K562 (cell line): ENCODE measurements at regions not wholly inside any gene's neighbourhood (a gene's known extent, or its start where the extent isn't known, plus 50 kb on each side); places are given as distances from the start of the nearest gene placed in this dataset.
"Not testable (repeated sequence)": the region's sequence is repeated elsewhere in the genome, so short reads cannot be mapped to it uniquely, and the experiment has no call there.

ENCODE experiments used
- ATAC-seq: fragments of 200-7000 bp; cut with Tn5 transposase; 3 replicates; pipeline ENCODE4 v1.9.1; 2020; ENCODE audit warnings: moderate library complexity
- BruUV-seq: library from RNA; stranded (reverse); fragments of 400-500 nt; replicated peaks from 2 replicates; lab custom pipeline; 2021; lab: Mats Ljungman, UMichigan
- CTCF ChIA-PET: fragments of 300-600 bp; formaldehyde crosslinking; extraction: SDS; loops from one replicate; lab custom pipeline; 2021; ENCODE audit warnings: low intra/inter-chr PET ratio; lab: Yijun Ruan, JAX
- POLR2A ChIA-PET: fragments of 300-600, 350-650 bp; sonication (Branson Sonifier 250); formaldehyde crosslinking; extraction: SDS; loops from one replicate; lab custom pipeline; 2021; ENCODE audit warnings: antibody characterized with exemption, inconsistent platforms; lab: Yijun Ruan, JAX
- DNase-seq, 4 experiments: peaks; one replicate each; pipeline versions ENCODE4 v3.0.0 to v3.0.0-alpha.2; 2011 to 2018; ENCODE audit warnings: low spot score in 3 of 4, mixed read lengths in 3 of 4; ENCODE audit errors: extremely low read depth in 1 of 4
- FAIRE-seq: peaks from 2 replicates; lab custom pipeline; 2011; peaks lifted over from hg19 to GRCh38; lab: Jason Lieb, UNC
- H2AFZ ChIP-seq: 2 replicates; pipeline ENCODE4 v1.6.0; 2011; ENCODE audit warnings: low read depth, low read length, control low read depth, inconsistent platforms
- H3K27ac ChIP-seq: fragments of 200-600 bp; 3 replicates; pipeline ENCODE4 v1.8.0; 2011; ENCODE audit warnings: low read depth, mild to moderate bottlenecking, control low read depth, inconsistent platforms, low read length, moderate library complexity, mixed read lengths; ENCODE audit errors: extremely low read depth
- H3K27me3 ChIP-seq, 2 experiments: fragments of 300-600 bp in 1 of 2; 2 replicates in 1 of 2; 3 replicates in 1 of 2; pipeline versions ENCODE4 v1.6.0 to v1.8.0; 2011; ENCODE audit warnings: inconsistent platforms in 2 of 2, low read length in 2 of 2, mild to moderate bottlenecking in 1 of 2, mixed read lengths in 1 of 2, moderate library complexity in 1 of 2; ENCODE audit not compliant: control insufficient read depth in 2 of 2, insufficient read depth in 2 of 2
- H3K36me3 ChIP-seq: fragments of 300-600 bp; 3 replicates; pipeline ENCODE4 v1.8.0; 2011; ENCODE audit warnings: mild to moderate bottlenecking, low read length, inconsistent platforms; ENCODE audit not compliant: control insufficient read depth, insufficient read depth
- H3K4me1 ChIP-seq, 2 experiments: fragments of 200-600 bp in 1 of 2; replicated peaks in 1 of 2; 2 replicates in 1 of 2; 3 replicates in 1 of 2; pipeline versions ENCODE4 v1.5.1 to v1.8.0; 2011; ENCODE audit warnings: inconsistent platforms in 2 of 2, low read length in 2 of 2, mild to moderate bottlenecking in 1 of 2, mixed read lengths in 1 of 2, moderate library complexity in 1 of 2; ENCODE audit not compliant: control insufficient read depth in 2 of 2, insufficient read depth in 2 of 2
- H3K4me2 ChIP-seq: 2 replicates; pipeline ENCODE4 v1.6.1; 2011; ENCODE audit warnings: low read length, control low read depth, inconsistent platforms, mixed read lengths; ENCODE audit not compliant: insufficient read depth
- H3K4me3 ChIP-seq: fragments of 200-600 bp; sonication (generic), shearing (Covaris generic); 2 replicates; pipeline ENCODE4 v1.5.1; 2016; ENCODE audit warnings: control low read depth, inconsistent platforms
- H3K79me2 ChIP-seq: fragments of 200-600 bp; 3 replicates; pipeline ENCODE4 v1.8.0; 2011; ENCODE audit warnings: low read length, inconsistent platforms; ENCODE audit not compliant: control insufficient read depth, insufficient read depth
- H3K9ac ChIP-seq, 2 experiments: 2 replicates each; pipeline versions ENCODE4 v1.6.0 to v1.6.1; 2011; ENCODE audit warnings: low read depth in 2 of 2, low read length in 2 of 2, control low read depth in 1 of 2, inconsistent platforms in 1 of 2, mild to moderate bottlenecking in 1 of 2, mixed read lengths in 1 of 2; ENCODE audit not compliant: insufficient read depth in 1 of 2
- H3K9me1 ChIP-seq: one replicate; pipeline ENCODE4 v1.6.0; 2011; ENCODE audit warnings: inconsistent platforms, mild to moderate bottlenecking, low read length, moderate library complexity; ENCODE audit not compliant: control insufficient read depth, insufficient read depth
- H3K9me3 ChIP-seq: replicated peaks from 2 replicates; pipeline ENCODE4 v1.5.1; 2011; ENCODE audit warnings: low read depth, low read length, inconsistent platforms; ENCODE audit not compliant: control insufficient read depth, insufficient read depth
- H4K20me1 ChIP-seq: replicated peaks from 2 replicates; pipeline ENCODE4 v1.6.1; 2011; ENCODE audit warnings: low read length, inconsistent platforms, mixed read lengths; ENCODE audit not compliant: control insufficient read depth, insufficient read depth
- BCLAF1 ChIP-seq, 2 experiments: fragments of 450-650 bp in 1 of 2; IDR thresholded peaks; 2 replicates each; pipeline ENCODE4 v1.6.1; 2011 to 2017; ENCODE audit warnings: low read depth in 2 of 2, antibody characterized with exemption in 1 of 2, borderline replicate concordance in 1 of 2, low read length in 1 of 2, mild to moderate bottlenecking in 1 of 2, mixed read lengths in 1 of 2; ENCODE audit not compliant: control insufficient read depth in 1 of 2
- MNT ChIP-seq, 2 experiments: fragments of 450-650 bp; conservative IDR thresholded peaks; 2 replicates each; pipeline ENCODE4 v1.6.1; 2017; ENCODE audit warnings: mild to moderate bottlenecking in 2 of 2, moderate library complexity in 2 of 2
- ZNF431 ChIP-seq: sonication (generic); formaldehyde crosslinking; IDR thresholded peaks from 2 replicates; pipeline ENCODE4 v1.8.0; 2022; ENCODE audit warnings: mild to moderate bottlenecking, missing genetic modification reagents
- WGBS: fragments of 100-300 bp; shearing (Covaris generic); methylation state at CpG from one replicate; pipeline ENCODE4 v1.1.6; 2016; ENCODE audit warnings: low coverage, mixed read lengths; ENCODE audit not compliant: insufficient coverage; ENCODE audit errors: missing lambda C conversion rate; 5-methylcytosine and 5-hydroxymethylcytosine counted together
- in situ Hi-C: fragments of 300-500 bp; cut with MboI; formaldehyde crosslinking; loops from 4 replicates; pipeline ENCODE4 v1.15.0; 2018; ENCODE audit warnings: inconsistent platforms, mixed read lengths
- intact Hi-C: fragments of 100-400 bp; cut with micrococcal nuclease; formaldehyde crosslinking; loops from 2 replicates; pipeline ENCODE4 v1.14.2; 2022

- H3K9ac ChIP-seq, H3K9me3 ChIP-seq, DNase-seq, H3K79me2 ChIP-seq, CTCF ChIA-PET, FAIRE-seq, H3K9me1 ChIP-seq, in situ Hi-C loops, H4K20me1 ChIP-seq, intact Hi-C loops, H3K4me1 ChIP-seq, H3K36me3 ChIP-seq, H2AFZ ChIP-seq, H3K4me2 ChIP-seq, BruUV-seq, H3K4me3 ChIP-seq, H3K27ac ChIP-seq, ATAC-seq, H3K27me3 ChIP-seq: not testable (repeated sequence)
- WGBS, result 0% methylated on average over 3 of the region's 3 CpGs
- POLR2A ChIA-PET, result interaction anchor here (0.7 kb wide), 1 partner anchor 10 kb away, joined by 3 read pairs; no protein-coding TSS in a partner anchor
- peak; percentile 93 for TF ChIP-seq ZNF431 (CRISPR knock-in tag)
Measured at GRCh38 chr3:21204122-21204521, 546.9 kb downstream of the ZNF385D start.

GRCh38 chr3:21195203-21195602 is 555.8 kb downstream of the ZNF385D start:
- H3K4me2 ChIP-seq, result no peak overlapping the region
- FAIRE-seq (no peak), DNase-seq (no peak), ATAC-seq (no peak)
- H3K36me3 ChIP-seq, result no peaks in the 10 kb centered on the region
- H2AFZ ChIP-seq, result no peak overlapping the region
- no peak overlapping the region for H3K4me3 ChIP-seq
- TF ChIP-seq BCLAF1 (IDR thresholded peaks at IDR 0.05; ENCODE audit: borderline replicate concordance in 1 of 2, control insufficient read depth in 1 of 2, low read depth in 2 of 2, low read length in 1 of 2), result no peak
- no peak for TF ChIP-seq MNT (conservative IDR thresholded peaks at IDR 0.05)
- no peaks in the 10 kb centered on the region for H3K4me1 ChIP-seq
- no peaks in the 10 kb centered on the region for H4K20me1 ChIP-seq
- POLR2A ChIA-PET, result no interaction called here
- WGBS, result 3% methylated on average over 2 of the region's 2 CpGs
- no peak overlapping the region for H3K9ac ChIP-seq
- no peaks in the 10 kb centered on the region for H3K79me2 ChIP-seq
- CTCF ChIA-PET, result no interaction called here
- in situ Hi-C loops, result no loop called here
- H3K27me3 ChIP-seq, result no peaks in the 10 kb centered on the region
- BruUV-seq, result no TSS peak
- H3K9me3 ChIP-seq, result no peaks in the 10 kb centered on the region
- no peaks in the 10 kb centered on the region for H3K9me1 ChIP-seq
- H3K27ac ChIP-seq, result no peak overlapping the region
- intact Hi-C loops, result no loop called here

- not testable (repeated sequence) for H4K20me1 ChIP-seq
Measured at GRCh38 chr3:21194036-21194435, 557.0 kb downstream of the ZNF385D start.

More at GRCh38 chr3:21194036-21194435, 557.0 kb downstream of the ZNF385D start:
- ATAC-seq, H3K4me2 ChIP-seq, H3K27ac ChIP-seq, H2AFZ ChIP-seq, in situ Hi-C loops, H3K4me1 ChIP-seq, H3K9me1 ChIP-seq, H3K9ac ChIP-seq, intact Hi-C loops, CTCF ChIA-PET, H3K4me3 ChIP-seq, H3K79me2 ChIP-seq, DNase-seq, BruUV-seq, H3K27me3 ChIP-seq, H3K36me3 ChIP-seq, H3K9me3 ChIP-seq, FAIRE-seq: not testable (repeated sequence)
- POLR2A ChIA-PET, result interaction anchor here (0.6 kb wide), 1 partner anchor 10 kb away, joined by 3 read pairs; no protein-coding TSS in a partner anchor
- 3% methylated on average over 2 of the region's 2 CpGs for WGBS
